ENCODE measurements at regions not wholly inside any gene's neighbourhood (a gene's known extent, or its start where the extent isn't known, plus 50 kb on each side); places are given as distances from the start of the nearest gene placed in this dataset.
"Not testable (repeated sequence)": the region's sequence is repeated elsewhere in the genome, so short reads cannot be mapped to it uniquely, and the experiment has no call there.

DNA sequence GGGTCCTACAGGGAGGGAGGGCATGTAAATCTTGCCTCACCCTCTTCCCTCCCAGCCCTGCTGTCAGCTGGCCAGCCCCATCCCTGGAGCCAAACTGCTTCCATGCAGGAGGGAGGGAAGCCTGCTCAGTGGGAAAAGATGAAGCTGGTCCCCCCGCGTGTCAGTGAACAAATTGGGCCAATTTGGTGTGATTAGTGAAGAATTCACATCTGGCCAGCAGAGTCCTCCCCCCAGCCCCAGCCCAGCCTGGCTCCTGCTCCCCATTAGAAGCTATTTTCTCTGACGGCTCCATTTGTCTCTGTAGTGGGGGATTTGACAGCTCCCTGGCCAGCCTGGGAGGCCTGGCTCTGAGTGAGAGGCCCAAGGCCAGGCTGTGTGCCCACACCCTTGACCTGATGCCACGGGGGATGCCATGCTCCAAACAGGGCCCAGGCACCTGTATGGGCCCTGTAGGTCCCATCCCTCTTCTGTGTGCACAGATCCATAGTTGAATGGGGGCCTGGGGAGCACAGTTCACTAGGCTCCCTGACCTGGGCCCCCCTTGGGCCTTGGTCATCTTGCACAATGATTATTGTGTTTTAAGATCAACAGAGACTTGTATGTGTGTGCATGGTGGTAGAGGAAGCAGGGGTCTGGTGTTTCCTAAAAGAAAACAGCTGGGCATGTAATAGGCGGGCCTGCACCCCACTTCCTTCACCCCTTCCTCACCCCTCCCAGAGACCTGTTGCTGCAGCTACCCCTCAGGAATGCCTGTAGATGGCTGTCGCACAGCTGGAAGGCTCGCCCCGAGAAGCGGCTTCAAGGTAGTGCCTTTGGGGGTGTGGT, 50.7 kb upstream of the TAC4 start:
- DNase-seq (ENCODE audit: low read depth in 2 of 2) = no peak

DNA sequence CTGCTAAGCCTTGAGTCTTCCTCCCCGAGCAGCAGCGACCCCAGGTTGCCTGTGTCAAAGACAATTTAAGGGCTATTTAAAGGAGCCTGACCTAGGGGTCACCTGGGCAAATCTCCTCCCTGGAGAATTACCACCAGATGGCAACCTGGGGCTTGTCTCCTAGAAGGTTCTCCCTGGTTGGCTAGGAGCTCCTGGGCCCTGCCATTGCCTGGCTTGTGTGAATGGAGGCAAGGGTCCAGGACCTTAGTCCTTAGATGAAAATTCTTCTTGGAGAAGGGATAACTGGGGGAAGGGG, 51.3 kb upstream of the TAC4 start:
- no peak for DNase-seq (ENCODE audit: low read depth in 2 of 2)

DNA sequence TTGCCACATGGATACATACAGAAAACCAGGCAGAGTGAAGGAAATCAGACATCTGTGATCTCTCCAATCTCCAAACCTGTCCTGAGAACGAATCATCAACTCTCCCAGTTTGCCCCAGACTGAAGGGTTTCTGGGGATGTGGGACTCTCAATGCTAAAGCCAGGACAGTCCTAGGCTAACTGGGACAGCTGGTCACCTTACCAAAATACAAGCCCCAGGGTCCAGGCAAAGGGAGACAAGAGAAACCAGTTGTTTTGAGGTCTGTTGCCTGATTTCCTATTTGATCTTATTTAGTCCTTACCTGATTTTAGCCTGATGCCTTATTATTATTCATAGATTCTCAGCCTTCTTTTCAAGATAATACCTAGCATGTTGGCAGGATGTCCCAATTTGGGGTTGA, 51.7 kb upstream of the TAC4 start:
- no peak for DNase-seq (ENCODE audit: low read depth in 2 of 2)

DNA sequence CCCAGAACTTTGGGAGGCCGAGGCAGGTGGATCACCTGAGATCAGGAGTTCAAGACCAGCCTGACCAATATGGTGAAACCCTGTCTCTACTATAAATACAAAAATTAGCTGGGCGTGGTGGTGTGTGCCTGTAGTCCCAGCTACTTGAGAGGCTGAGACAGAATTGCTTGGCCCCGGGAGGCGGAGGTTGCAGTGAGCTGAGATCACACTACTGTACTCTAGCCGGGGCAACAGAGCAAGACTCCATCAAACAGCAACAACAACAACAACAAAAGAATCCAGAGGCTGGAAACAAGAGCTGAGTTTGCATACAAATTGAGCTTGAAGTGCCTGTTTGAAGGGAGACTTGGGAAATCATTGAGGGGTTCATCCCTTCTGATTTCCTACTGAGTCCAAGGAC, 52.9 kb upstream of the TAC4 start:
- DNase-seq (ENCODE audit: low read depth in 2 of 2) = not testable (repeated sequence)

DNA sequence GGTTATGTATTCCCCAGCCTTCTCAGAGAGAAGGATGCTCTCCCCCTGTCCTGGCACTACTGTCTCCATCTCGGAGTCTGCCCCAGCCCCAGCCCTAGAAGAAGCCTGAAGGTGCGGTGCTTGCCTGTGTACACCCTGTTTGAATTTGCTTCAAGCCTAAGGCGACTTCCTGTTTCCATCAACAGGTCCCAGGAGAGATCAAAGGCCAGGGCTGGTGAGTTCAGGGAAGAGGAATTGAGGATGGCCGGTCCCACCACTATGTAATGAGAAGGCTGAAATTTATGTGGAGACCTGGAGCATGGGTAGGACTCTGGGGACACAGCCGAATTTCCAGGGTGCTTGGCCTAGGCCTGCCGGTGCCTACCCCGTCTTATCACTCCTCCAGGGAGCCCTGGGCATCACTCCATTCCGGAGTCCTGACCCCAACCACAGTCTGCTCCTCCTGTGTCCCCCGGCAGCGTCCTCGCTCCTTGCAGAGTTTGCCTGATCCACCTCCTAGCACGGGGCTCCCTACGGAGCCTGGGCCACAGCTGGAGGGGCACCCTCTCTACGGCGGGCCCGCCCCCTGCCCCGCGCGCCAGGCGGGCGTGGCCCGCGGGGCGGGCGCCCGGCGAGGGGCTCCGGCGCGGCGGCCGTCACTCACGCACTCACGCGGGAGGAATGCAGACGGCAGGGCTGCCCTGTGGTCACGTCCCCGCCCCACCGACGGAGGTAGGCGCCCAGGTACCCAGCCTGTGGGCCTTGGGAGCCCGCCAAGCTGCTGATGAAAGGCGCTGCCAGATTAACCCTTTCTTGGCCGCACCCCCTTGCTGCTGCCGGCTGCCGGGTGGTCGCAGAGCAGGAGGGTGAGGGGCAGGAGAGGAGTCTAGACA, 53.8 kb upstream of the TAC4 start:
- DNase-seq (ENCODE audit: low read depth in 2 of 2) = no peak

DNA sequence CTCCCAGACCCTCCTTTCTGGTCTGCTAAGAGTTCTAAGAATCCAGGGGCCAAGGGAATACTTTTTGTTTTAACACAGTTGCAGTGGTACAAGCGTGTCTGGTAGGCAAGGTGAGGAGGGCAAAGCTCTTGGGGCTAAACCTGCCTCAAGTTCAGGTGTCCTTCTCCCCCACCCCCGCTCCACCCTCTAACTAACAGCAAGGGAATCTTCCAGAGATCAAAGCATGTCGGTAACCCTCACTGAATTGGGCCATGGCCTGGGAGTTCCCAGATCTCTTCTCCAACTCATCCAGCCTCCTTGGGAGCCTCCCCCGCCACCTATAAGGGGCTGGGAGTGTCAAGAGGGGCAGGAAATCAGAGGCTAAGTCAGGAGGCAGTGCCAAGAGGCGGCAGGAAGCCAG, 55.7 kb upstream of the TAC4 start:
- no peak for DNase-seq (ENCODE audit: low read depth in 2 of 2)

DNA sequence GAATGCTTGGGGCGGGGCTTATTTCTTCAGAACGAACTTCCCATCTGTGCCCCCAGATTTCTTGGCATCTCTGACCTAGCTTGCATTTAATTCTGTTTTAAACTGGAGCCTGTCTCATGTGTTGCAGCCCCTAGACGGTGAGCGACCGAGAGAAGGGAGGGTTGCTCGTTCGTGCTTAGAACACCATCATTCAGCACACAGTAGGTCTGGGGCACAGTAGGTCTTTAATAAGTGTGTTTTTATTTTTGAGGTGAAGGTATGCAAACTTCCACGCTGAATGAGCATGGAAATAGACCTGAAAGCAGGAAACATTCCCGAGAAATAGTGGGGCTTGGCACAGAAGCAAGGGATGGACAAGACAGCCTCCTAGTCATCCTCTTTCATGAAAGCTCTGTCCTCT, 57.0 kb upstream of the TAC4 start:
- DNase-seq (ENCODE audit: low read depth in 2 of 2) = no peak

DNA sequence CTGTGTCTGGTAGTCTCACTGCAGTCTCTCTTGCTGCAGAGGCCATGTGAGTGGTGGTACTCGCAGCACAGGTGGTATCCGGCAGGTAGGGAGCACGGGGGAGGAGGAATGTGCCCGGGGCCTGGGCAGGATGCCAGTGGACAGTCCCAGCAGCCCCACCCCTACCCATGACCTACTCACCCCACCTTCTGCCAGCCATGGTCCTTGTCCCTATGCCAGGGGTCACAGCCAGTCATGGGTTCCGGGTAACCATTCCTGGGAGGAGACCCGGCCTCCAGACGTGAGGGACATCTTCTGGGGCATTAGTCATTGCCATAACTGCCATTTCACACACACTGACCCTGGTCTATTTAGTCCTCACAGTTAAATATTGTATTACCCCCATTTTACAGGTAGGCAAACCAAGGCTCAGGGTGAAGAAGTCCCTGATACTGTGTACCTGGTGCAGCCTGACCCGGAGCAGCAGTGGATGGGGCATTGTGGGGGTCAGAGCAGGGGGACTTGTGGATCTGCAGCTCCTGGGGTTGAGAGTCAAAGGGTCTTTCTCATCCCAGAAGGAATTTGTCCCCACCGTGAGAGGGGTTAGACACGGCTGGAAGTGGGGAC, 58.8 kb upstream of the TAC4 start:
- DNase-seq (ENCODE audit: low read depth in 2 of 2) = no peak

DNA sequence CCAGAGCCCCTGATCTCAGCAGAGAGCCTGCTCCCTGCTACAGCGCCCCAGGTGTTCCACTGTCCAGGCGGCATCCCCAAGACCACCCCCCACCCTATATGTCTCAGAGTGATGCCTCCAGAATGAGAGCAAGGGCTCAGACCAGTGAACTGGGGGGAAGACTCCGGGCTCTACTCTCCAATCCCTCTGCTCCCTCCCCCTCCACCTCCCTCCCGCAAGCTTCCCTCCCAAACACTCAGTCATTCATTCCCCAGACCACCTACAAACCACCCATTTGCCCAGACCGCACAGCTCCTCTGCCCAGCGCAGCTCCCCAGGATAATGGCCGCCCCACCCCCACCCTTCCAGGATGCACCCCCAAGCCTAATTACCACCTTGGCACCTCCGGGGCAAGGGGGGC, 59.4 kb upstream of the TAC4 start:
- DNase-seq (ENCODE audit: low read depth in 2 of 2) = no peak

DNA sequence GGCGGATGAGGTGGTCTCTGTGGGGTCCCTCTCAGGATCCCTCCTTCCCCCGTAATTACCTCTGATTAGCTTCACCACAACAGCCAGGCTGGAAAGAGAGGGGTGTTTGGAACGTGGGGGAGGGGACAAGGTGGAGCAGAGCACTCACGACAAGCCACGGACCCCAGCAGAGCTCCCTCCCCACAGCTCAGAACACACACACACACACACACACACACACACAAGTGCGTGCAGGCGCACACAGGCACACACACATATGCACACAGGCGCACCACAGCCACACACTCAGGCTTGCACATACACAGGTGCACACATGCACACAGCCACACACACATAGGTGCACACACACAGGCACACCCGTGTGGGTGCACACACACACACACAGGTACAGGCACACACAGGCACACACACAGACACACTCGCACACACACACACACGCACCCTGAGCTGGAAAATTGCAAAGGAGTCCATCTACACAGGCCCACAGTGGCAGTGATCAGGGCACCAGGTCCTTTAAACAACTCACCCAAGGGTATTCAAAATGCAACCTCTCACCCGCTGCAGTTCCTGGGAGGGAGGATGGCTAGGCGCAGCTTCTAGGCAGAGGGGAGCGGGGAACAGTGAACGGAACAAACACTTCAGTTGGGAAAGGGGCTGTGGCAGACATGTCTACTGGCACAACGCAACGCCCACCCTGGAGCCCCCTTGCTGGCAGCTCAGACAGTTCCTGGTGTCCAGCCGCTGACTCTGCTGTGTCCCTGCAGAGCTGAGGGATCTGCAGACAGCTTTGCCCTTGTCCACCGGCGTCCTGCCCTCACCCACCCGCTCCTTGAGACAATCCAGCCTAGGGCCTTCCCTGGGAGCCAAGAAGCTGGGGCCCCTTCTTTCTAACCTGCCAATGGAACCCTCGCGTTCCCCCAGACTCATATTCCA, 59.9 kb upstream of the DLX4 start:
- DNase-seq (ENCODE audit: low read depth in 2 of 2) = no peak

DNA sequence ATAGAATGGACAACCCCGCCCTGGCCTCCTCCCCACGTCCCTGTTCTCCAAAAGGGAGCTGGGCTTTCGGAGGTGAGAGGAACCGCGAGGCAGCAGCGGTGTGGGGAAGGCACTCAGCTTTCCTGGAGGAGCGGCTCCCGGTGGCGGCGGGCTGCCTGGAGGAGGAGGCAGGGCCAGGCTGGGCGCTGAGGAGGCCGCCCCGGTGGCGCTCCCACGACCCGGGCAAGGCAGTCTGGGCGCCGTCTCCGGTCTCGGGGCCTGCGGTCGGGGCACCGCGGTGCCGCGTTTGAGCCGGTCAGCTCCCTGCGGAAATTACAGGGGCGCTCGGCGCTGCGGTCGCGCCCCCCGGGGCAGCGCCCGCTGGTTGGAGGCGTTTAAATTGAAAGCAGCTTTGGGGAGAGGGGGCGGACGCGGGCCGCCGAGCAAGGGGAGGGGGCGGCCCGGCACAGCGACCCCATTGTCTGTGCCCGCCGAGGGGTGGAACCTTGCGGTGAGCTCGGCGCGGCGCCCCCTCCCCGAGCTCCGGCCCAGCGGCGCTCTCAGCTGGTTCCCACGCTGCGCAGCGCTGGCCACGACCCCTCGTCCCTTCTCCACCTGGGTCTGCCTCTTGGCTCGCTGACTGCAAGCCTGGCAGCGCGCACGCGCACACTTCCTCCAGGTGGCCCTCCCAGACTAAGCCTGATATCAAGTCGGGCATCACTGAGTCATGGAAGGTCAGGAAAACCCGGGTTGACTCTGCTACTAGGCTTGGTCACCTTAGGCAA, 58.7 kb upstream of the DLX4 start:
- peak; percentile 21 to 28 for DNase-seq (ENCODE audit: low read depth in 2 of 2)

DNA sequence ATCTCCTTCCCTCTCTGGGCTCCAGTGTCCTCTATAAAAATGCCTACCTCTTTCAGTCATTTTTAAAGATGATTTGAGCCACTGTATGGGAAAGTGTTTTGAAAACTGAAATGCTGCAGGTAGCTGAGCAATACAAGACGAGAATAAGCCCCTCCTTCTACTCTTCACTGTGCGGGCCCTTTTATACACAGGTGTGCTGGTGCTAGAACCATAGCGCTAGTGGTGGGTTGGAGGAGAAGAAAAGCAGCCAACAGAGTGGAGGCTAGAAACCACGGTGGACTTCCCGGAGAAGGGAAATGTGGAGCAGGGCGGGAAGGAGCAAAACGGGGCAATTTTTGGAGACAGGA, 58.2 kb upstream of the DLX4 start:
- no peak for DNase-seq (ENCODE audit: low read depth in 2 of 2)

DNA sequence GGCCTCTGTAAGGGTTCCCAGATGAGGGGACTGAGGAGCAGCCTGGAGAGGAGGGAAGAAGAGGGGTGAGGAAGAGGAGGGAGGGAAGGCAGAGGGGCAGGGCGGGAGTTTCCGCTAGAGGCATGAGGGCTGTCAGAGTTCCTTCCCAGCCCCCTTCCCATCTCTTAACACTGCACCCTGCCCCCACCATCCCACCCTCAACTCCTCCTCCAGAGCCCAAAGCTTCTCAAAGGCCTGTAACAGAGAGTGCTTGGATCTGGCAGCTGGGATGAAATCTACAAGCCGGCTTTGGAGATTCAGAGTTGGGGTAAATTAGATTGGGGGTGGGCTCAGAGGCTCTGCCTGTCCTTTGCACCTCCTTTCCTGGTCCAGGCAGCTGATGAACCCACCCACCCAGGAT, 57.3 kb upstream of the DLX4 start:
- no peak for DNase-seq (ENCODE audit: low read depth in 2 of 2)

DNA sequence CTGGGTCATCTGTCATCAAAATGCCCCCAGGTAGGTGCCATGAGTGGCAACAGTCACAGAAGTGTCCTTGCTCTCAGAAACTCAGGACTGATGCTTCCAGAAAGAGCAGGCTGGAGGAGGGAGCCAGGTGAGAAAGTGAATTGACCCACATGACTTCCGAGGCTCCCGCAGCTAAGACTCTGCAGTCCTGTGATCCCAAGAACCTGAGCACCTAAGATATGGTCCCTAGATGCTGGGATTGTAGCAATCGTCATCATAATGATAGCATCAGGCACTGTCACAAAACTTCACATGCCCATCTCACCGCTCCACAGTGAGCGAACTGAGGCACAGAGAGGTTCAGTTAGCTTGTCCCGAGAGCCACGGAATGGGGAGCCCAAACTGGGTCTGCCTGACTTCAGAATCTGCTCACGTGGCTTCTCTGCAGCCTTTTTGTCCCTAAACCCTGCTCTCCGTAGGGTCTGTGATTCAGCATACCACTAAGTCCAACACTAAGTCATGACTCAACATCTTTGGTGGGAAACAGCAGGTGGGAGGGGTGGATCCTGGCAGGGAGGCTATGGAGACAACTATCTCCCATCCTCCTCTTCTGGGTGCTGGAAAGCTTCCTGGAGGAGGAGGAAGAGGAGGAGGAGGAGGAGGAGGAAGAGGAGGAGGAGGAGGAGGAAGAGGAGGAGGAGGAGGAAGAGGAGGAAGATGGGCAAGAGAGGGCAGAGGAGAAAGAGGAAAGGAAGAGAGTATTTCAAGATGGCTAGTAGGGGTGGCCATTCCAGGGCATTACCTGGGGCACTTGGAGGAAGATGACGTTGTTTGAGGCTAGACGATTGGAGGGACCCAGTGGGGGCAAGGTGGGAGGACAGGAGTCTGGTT, 55.5 kb upstream of the DLX4 start:
- no peak for DNase-seq (ENCODE audit: low read depth in 2 of 2)

DNA sequence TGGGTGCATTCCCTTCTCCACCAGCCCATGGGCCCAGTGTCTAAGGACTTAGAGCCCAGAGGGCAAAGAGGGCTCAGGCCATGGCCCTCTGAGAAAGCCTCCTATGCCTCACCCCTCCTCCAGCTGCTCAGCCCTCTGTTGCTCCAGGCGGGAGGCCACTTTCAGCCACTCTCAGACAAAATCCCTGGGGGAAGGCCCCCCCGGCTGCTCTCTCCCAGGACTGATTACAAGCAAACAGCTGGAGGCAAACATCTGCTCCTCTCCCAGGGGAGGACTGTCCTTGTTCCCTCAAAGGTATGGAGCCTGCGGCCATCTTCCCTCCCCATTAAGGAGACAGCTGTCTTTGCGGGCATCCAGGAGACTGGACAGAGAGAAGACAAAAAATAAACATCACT, 54.9 kb upstream of the DLX4 start:
- no peak for DNase-seq (ENCODE audit: low read depth in 2 of 2)

DNA sequence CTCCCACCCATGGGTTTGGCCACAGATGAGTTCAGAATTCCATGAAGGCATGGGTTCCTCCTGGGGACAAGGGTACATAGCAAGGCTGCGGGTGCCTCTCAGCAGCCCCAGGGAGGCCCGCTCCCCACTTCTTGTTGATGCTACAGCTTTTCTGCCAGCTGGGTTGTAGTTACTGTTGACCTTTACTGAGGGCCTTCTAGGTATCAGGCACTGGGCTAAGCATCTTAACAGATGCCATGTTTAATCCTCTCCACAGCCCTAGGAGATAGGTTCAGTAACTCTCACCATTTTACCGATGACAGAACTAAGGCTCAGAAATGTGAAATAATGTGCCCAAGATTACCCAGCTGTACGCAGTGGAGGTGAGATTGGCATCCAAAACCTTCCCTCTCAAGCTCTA, 54.3 kb upstream of the DLX4 start:
- DNase-seq (ENCODE audit: low read depth in 2 of 2) = no peak

DNA sequence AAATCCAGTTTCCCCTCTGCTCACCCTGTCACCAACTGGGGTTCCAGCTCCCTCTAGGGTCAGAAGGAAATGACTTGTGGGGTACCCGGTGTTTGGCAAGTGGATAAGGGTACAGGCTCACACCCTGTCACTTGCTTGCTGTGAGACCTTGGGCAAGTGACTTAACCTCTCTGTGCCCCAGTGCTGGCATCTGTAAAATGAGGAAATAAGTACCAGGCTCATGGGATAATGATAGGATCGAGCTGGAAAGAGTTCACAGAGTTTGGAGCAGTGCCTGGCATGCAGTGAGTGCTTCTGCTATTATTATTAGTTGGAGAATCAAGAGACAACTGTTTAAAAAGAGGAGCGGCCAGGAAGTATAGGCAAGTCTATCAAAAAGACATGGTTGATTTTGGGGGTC, 53.7 kb upstream of the DLX4 start:
- no peak for DNase-seq (ENCODE audit: low read depth in 2 of 2)

DNA sequence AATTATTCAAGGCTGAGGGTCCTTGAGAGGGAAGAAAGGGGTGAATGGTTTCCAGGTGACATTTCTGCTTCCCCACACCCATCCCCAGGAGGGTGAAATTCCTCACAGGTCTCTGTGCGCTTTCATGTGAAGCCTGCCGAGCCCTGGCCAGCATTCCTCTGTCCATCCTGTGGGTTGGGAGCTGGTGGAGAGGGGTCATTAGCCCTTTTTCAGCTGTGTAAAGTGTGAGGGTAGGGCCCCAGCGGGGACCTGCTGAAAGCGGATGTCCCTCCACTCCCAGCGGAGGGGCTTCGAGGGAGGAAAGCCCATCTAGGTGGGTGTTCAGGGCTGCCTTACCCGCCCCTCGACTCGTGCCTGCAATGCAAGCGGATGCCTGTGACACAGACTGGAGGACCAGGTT, 53.3 kb upstream of the DLX4 start:
- DNase-seq (ENCODE audit: low read depth in 2 of 2) = no peak

DNA sequence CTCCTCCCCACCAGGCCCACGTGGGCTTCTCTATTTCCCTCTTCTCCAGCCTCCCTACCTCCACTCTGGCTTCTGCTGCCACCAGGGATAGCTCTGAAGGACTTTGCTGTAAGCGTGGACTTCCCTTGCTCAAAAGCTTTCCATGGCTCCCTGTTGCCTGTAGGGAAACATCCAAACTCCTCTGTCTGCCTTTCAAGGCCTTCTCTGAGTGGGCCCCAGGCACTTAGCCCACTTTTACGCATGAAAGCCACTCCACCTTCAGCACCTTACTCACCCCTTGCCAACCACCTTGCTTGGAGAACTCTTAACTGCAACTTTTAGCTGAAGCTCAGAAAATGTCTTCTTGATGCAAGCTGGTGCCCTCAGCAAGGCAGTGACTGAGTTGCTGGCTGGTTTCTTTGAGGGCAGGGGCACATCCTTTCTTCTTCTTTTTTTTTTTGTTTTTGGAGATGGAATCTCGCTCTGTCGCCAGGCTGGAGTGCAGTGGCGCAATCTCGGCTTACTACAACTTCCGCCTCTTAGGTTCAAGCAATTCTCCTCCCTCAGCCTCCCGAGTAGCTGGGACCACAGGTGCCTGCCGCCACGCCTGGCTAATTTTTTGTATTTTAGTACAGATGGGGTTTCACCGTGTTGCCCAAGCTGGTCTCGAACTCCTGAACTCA, 52.0 kb upstream of the DLX4 start:
- no peak for DNase-seq (ENCODE audit: low read depth in 2 of 2)

DNA sequence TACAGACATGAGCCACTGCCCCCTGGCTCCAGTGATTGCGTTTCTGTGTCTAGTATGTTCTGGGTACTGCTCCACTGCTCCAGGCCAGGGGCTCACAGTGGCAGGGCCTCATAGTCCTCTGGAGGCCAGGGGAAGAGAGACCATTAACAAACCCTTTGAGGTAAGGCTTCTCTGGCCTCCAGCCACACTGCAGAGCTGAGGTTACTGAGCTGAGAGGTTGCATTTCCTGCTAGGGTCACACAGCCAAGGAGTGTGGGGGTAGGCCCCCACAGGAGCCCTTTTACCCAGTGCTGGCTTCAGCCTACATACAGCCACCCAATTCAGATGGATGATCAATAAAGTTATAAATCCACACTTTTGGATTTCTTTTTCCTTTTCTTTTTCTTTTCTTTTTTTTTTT, 50.4 kb upstream of the DLX4 start:
- no peak for DNase-seq (ENCODE audit: low read depth in 2 of 2)

All from stimulated activated CD4-positive, alpha-beta T cell treated with anti-CD3 and anti-CD28 coated beads, Interleukin-15, amount 100 ng/mL, for 48 hours (primary cell).